ENCODE measurements at regions not wholly inside any gene's neighbourhood (a gene's known extent, or its start where the extent isn't known, plus 50 kb on each side); places are given as distances from the start of the nearest gene placed in this dataset.
"Not testable (repeated sequence)": the region's sequence is repeated elsewhere in the genome, so short reads cannot be mapped to it uniquely, and the experiment has no call there.

- DNase-seq (ENCODE audit: low read depth), result not testable (repeated sequence)
Measured at GRCh38 chr10:46095943-46096342, 49.9 kb upstream of the MSMB start.

DNA sequence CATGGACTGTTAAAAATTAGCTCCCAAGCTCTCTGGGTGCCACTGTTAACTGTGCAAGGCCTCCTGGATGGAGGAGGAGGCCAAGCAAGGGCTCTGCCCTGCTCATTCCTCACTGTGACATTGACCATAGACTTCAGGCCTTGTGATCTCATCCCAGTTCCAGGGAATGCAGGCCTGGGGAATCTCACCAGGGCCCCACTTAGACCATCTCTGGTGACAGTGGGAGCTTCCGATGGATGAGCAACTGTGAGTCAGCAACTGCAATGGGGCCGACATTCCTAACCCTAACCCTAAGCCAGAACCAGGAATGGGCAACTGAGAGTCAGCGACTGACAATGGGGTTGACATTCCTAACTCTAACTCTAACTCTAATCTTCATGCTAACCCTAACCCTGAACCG, 50.4 kb upstream of the MSMB start:
- DNase-seq (ENCODE audit: low read depth), result no peak

DNA sequence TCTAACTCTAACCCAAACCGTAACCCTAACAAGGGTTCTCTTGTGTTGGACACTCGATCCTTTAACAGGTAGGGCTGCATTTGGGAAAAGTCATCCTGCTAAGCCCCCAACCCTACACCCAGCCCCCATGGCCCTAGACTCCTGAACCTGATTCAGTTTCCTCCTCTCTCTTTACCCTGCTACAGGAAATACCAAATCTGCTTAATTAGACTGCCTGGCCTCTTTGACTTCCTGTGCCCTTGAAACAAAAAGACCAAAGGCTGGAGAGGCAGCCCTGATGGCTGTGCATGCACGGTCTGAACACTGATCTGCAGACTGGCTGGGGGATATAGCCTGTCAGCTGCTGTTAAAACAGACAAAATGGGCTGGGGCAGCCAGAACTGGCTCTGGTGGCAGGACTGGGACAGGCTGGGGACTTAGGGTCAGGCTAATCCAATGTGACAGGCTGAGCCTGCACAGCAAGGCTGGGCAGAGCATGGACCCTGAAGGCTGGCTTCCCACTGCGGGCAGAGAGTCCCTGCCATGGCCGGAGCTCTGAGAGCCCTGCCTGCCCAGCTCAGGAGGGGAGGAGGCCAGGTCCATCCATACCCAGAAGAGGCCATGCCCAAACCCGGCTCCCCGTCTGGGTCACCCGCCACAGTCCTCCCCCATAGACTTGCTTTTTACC, 51.0 kb upstream of the MSMB start:
- DNase-seq (ENCODE audit: low read depth), result no peak

DNA sequence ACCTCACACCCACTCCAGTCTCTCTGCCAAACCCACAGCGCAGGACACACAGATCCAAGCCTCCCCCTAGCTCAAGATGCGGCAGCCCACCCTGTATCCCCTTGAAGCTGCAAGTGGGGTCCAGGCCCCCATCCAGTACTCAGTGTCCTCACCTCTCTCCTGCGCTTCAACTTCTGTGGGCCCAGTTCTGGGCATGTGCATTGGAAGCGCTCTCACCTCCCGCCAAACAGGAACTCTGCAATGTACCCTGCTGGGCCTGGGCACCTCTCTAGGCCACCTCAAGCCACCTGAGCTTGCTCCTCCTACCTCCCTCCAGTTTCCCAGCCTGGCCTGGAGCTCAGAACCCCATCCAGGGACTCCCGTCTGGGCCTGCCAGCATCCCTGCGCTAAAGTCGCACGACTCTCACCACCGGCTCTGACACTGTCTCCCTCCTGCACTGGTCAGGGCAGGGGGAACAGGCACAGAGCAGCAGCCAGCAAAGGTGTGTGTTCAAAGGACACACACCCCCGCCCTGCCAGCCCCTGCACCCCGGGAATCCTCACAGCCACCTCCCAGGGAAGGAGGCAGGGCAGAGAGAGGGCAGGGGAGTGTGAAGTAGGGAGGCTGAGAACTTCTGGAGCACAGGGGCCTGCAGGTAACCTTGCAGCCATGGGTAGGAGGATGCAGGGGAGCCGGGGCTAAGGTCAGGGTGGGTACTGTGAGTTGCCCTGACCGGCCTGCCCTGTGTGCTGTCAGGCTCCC, 51.7 kb upstream of the MSMB start:
- no peak for DNase-seq (ENCODE audit: low read depth)

DNA sequence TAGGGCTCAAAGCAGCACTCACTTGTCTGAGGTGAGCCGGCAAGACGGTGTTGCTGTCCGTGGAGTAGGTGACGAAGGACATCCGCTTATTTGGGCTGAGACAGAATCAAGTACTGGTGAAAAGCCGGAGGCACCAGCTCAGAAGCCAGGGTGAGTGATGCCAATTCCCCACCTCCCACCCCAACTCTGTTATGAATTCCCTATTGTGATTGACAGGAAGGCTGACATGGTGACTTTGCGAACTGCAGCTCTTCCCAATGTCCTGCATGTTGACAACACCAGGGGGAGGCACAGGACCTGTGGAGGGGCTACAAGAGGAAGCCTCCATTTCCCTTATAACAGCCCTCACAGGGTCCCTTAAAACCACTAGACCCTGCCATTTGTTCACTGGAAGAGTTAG, 52.3 kb upstream of the MSMB start:
- DNase-seq (ENCODE audit: low read depth), result no peak

DNA sequence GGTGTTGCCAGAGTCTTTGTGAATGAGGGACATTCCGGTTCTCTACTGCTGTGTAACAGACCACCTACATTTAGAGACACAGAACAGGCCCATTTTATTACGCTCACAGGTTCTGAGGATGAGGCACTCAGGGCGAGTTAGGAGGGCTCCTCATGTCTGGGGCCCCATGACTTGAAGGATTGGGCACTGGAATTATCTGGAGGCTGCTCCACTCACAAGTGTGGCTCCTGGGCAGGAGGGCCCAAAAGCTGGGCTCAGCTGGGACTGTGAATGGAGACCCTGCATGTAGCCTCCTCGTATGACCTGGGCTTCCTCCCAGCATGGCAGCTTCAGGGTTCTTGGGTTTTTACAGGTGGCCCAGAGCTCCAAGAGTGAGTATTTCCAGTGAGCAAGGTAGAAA, 52.9 kb upstream of the MSMB start:
- not testable (repeated sequence) for DNase-seq (ENCODE audit: low read depth)

GRCh38 chr10:46104071-46104585, 58.1 kb upstream of the MSMB start:
- no peak for DNase-seq (ENCODE audit: low read depth)

DNA sequence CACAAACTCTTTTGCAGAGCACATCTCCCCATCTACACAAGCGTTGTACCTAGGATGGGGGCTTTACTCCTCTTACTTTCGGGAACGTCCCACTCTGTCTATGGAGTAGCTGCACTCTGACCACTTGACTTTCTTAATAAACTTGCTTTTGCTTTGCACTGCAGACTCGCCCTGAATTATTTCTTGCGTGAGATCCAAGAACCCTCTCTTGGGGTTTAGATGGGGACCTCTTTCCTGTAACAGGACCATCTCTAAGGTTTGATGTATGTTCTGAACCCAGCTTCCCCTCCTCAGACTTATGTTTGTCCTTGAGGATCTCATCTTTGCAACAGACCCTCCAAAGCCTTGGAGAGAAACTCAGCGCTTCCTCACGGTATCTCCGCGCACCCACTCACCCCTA, 59.3 kb upstream of the MSMB start:
- DNase-seq (ENCODE audit: low read depth), result not testable (repeated sequence)

GRCh38 chr10:46105856-46106409, 59.9 kb upstream of the MSMB start:
- not testable (repeated sequence) for DNase-seq (ENCODE audit: low read depth)

DNA sequence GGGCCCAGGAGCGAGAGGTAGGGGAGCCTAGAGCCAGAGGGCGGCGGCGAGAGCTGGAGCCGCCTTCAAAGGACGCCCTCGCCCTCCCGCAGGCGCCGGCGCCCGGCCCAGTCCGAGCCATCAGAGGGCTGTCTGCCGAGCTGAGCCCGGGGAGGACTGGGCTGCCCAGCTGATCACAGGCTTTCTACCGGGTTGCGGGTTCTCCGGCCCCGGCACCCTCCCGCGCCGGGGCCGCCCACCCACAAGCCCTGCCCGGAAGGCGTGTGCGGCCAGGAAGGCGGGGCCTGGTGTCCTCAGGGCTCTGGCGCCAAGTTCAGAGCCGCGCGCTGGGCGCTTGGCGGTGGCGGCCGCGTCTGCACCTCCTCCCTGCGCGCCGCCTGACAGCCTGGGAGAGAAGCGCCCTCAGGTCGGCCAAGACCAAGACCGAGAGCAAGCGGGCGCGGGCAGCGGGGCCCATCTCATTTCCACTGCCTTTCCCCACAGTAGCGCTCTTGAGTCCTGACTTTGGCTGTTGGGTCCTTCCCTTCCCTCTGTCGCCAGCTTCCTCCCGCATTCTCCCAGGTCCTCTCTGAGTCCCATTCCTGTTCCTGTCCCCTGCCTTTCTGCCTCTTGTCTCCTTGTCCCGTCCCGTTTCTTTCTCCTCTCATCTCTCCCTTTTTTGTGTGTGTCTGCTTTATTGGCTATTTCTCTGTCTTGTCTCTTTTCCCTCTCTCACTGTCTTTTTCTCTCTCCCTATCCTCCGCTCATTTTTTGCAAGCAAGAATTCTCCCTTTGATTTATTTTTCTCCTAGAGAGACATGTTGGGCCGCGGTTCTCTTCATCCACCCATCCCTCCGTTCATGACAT, 60.6 kb upstream of the MSMB start:
- DNase-seq (ENCODE audit: low read depth), result no peak

- not testable (repeated sequence) for DNase-seq (ENCODE audit: low read depth)
Measured at GRCh38 chr10:46108158-46108499, 62.1 kb upstream of the MSMB start.

DNA sequence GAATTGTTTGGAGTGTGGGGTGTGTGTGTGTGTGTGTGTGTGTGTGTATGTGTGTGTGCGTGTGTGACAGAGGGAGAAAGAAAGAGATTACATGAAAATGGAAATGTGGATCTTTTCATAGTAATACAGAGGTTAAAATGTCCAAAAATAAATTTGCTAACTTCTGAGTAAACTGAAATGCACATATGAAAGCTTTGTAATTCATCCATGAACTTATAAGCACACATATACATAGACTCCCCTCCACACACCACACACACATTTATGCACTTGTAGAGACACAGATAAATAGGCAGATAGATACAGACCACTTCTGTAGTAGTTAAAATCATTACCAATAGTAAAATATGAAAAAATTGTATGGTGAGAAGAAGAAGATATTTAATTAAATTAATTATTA, 108.2 kb upstream of the MSMB start:
- DNase-seq (ENCODE audit: low read depth), result not testable (repeated sequence)

DNA sequence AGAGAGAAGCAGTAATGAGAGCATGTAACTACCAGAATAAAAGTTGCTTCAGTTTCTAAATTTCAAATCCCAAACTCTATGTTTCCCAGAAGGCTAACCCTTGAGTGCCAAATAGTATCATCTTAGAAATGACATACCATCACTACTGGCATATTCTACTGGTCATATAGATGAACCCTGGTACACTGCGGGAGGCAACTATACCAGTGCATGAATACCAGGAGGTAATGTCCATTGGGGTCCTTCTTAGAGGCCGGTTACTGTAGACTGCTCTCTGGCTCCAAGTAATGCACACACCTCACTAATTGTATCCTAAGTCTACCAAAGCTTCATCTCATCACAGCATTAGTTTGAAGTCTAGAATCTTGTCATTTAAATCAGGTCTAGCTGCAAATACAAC, 108.6 kb upstream of the MSMB start:
- DNase-seq (ENCODE audit: low read depth), result not testable (repeated sequence)

- not testable (repeated sequence) for DNase-seq (ENCODE audit: low read depth)
Measured at GRCh38 chr10:46156866-46157265, 110.8 kb upstream of the MSMB start.

- no peak for DNase-seq (ENCODE audit: low read depth)
Measured at GRCh38 chr10:46169736-46170135, 117.1 kb upstream of the ANTXRL start.

DNA sequence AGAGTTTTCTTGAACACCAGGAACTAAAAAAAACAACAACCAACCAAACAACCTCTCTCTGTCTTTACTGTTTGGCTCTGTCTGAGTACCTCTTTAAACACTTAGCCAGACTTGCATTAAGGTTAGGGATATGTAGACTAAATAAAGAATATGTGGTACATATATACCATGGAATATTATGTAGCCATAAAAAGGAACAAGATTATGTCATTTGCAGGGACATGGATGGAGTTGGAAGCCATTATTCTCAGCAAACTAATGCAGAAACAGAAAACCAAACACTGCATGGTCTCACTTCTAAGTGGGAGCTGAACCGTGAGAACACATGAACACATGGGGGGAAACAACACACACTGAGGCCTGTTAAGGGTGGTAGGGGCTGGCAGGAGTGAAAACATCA, 116.0 kb upstream of the ANTXRL start:
- no peak for DNase-seq (ENCODE audit: low read depth)

- no peak for DNase-seq (ENCODE audit: low read depth)
Measured at GRCh38 chr10:46171661-46172060, 115.1 kb upstream of the ANTXRL start.

GRCh38 chr10:46175296-46175695, 111.5 kb upstream of the ANTXRL start:
- DNase-seq (ENCODE audit: low read depth), result no peak

DNA sequence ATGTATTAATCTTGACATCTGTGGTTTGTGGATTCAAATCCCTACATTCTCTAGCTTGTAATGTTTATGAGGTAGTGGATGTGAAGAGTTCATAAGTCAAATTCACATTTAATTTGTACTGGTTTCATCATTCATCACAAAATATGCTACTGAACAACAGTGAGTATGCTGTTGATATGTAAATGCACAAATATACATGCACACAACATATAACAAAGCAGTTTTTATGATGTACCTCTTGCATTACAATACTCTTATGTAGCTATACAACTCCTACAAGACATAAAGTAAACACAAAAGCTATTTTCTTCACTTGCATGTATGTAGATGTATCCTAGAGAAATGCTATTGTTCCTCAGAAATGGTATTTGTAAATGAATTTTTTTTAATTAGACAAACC, 111.0 kb upstream of the ANTXRL start:
- no peak for DNase-seq (ENCODE audit: low read depth)

DNA sequence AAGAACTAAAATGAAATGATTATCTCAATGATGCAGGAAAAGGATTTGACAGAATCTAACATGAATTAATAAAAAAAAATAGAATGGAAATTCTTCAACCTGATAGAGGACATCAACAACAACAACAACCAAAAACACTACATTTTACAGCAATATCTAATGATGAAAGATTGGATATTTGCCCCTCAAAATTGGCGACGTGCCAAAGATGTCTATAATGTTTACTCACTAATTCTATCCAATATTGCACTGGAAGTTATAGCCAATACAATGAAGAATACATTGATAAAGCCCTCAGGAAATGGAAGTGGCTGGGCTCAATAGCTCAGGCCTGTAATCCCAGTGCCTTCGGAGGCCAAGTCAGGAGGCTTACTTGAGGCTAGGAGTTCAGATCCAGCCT, 99.4 kb upstream of the ANTXRL start:
- not testable (repeated sequence) for DNase-seq (ENCODE audit: low read depth)

- DNase-seq (ENCODE audit: low read depth), result no peak
Measured at GRCh38 chr10:46197050-46197449, 89.7 kb upstream of the ANTXRL start.

GRCh38 chr10:46198516-46198915, 88.3 kb upstream of the ANTXRL start:
- no peak for DNase-seq (ENCODE audit: low read depth)
